Chondrocyte (in vitro differentiated cells): ENCODE measurements at regions not wholly inside any gene's neighbourhood (a gene's known extent, or its start where the extent isn't known, plus 50 kb on each side); places are given as distances from the start of the nearest gene placed in this dataset.

Experiments
- DNase-seq: peaks from one replicate; pipeline ENCODE4 v3.0.0; 2021; ENCODE audit warnings: mixed read lengths, low spot score
- H3K27ac Mint-ChIP-seq: one replicate; pipeline ENCODE4 v1.8.0; 2021; ENCODE audit warnings: mild to moderate bottlenecking, moderate library complexity, mixed read lengths; ENCODE audit not compliant: unreplicated experiment
- H3K27me3 Mint-ChIP-seq: 2 replicates; pipeline ENCODE4 v1.8.0; 2021; ENCODE audit warnings: low read depth, mixed read lengths
- H3K36me3 Mint-ChIP-seq: 2 replicates; pipeline ENCODE4 v1.8.0; 2021; ENCODE audit warnings: low read depth, mixed read lengths
- H3K4me1 Mint-ChIP-seq: 2 replicates; pipeline ENCODE4 v1.8.0; 2021; ENCODE audit warnings: low read depth, mild to moderate bottlenecking, mixed read lengths
- H3K4me3 Mint-ChIP-seq: one replicate; pipeline ENCODE4 v1.8.0; 2021; ENCODE audit warnings: mild to moderate bottlenecking, moderate library complexity, mixed read lengths; ENCODE audit not compliant: unreplicated experiment
- H3K9me3 Mint-ChIP-seq: 2 replicates; pipeline ENCODE4 v1.8.0; 2021; ENCODE audit warnings: low read depth, mixed read lengths
- TF ChIP-seq, protein P1 (sequence below): fragments of 200-600 bp; sonication (generic); IDR thresholded peaks from 2 replicates; pipeline ENCODE4 v1.5.0; 2021; ENCODE audit warnings: antibody characterized with exemption, mild to moderate bottlenecking, moderate library complexity

DNA sequence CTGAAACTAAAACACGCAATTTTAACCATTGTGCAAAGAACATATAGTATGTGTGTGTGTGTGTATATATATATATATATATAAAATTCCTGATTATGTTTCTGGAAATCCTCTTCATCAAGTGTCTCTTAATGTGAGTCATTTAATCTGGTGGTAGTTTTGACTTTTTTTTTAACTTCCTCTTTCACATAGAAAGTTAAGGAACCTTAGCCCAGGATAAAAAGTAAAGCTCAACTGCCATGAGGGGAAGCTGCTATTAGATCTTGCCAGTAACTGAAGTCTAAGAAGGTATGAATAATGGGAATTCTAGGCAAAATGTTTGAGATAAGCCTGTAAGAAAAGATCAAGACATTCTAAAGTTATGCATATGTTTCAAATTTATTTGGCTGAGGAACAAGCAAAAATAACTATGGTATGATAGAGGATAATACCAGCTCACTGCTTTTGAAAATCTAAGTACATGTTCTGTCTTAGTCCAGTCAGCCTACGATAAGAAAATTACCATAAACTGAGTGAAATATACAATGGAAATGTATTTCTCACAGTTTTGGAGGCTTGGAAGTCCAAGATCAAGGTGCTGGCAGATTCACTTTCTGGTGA lies 757.0 kb downstream of the TRAM1L1 start:
- H3K36me3 Mint-ChIP-seq: no peaks in the 10 kb centered on the region
- peaks cover 2% of the 10 kb centered on the region for H3K27me3 Mint-ChIP-seq
- no peaks in the 10 kb centered on the region for H3K4me1 Mint-ChIP-seq
- TF ChIP-seq, protein P1, sequence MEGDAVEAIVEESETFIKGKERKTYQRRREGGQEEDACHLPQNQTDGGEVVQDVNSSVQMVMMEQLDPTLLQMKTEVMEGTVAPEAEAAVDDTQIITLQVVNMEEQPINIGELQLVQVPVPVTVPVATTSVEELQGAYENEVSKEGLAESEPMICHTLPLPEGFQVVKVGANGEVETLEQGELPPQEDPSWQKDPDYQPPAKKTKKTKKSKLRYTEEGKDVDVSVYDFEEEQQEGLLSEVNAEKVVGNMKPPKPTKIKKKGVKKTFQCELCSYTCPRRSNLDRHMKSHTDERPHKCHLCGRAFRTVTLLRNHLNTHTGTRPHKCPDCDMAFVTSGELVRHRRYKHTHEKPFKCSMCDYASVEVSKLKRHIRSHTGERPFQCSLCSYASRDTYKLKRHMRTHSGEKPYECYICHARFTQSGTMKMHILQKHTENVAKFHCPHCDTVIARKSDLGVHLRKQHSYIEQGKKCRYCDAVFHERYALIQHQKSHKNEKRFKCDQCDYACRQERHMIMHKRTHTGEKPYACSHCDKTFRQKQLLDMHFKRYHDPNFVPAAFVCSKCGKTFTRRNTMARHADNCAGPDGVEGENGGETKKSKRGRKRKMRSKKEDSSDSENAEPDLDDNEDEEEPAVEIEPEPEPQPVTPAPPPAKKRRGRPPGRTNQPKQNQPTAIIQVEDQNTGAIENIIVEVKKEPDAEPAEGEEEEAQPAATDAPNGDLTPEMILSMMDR: no peak
- no peak overlapping the region for H3K27ac Mint-ChIP-seq
- no peak overlapping the region for H3K4me3 Mint-ChIP-seq
- H3K9me3 Mint-ChIP-seq: no peaks in the 10 kb centered on the region
- no peak for DNase-seq

DNA sequence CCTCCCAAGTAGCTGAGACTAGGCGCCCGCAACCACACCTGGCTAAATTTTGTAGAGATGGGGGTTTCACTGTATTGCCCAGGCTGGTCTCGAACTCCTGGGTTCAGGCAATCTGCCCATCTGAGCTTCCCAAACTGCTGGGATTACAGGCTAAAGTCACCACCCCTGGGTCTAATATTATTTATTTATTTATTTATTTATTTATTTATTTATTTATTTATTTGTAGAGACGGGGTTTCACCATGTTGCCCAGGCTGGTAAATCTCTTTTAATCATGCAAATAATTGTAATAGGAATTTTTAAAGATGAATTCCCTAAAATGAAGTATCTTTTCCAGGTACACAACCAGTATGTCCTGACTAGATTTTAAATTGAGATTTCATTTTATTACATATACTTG lies 761.8 kb downstream of the TRAM1L1 start:
- TF ChIP-seq, protein P1: no peak
- H3K27me3 Mint-ChIP-seq: peaks cover 2% of the 10 kb centered on the region

DNA sequence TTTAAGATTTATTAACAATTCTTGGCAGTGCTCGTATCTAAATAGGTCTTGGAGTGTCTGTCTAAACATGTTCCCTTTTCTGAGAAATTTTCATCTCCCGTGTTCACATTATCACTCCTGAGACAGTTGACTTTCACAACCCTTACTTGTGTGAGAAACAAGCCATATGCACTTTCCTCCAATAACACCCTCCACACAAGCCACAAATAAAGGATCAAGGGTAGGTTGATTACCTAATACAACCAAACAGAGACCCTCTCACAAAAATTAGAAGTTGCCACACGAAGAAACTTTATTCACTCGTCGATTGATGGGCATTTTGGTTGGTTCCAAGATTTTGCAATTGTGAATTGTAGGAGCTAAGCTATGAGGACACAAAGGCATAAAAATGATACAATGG lies 763.9 kb downstream of the TRAM1L1 start:
- DNase-seq: no peak
- no peak overlapping the region for H3K27ac Mint-ChIP-seq
- no peaks in the 10 kb centered on the region for H3K36me3 Mint-ChIP-seq
- no peaks in the 10 kb centered on the region for H3K4me1 Mint-ChIP-seq
- TF ChIP-seq, protein P1: no peak
- no peak overlapping the region for H3K4me3 Mint-ChIP-seq
- H3K27me3 Mint-ChIP-seq: peaks cover 2% of the 10 kb centered on the region
- no peaks in the 10 kb centered on the region for H3K9me3 Mint-ChIP-seq

More for the DNA sequence above, 761.8 kb downstream of the TRAM1L1 start:
- Mint-ChIP-seq H3K36me3 (no peaks in the 10 kb centered on the region), H3K4me1 (no peaks in the 10 kb centered on the region), H3K27ac (no peak overlapping the region), H3K4me3 (no peak overlapping the region), H3K9me3 (no peaks in the 10 kb centered on the region)
- DNase-seq: peak; percentile 29

DNA sequence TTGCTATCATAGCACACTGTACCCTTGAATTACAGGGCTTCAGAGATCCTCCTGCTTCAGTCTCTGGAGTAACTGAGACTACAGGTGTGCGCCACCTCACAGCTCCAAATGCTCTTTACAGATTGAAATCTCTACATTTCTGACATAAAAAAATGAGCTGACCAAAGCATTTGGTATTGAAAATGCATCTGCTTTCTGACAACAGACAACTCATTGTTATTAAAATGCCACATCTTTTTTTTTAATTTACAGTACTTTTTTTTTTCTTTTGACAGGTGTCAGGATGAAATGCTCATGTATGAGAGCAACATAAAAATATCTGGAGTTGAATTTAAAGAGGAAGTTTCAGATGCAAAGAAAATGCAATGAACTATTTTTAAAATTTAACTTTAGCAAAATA lies 764.5 kb downstream of the TRAM1L1 start:
- no peak overlapping the region for H3K27ac Mint-ChIP-seq
- TF ChIP-seq, protein P1: no peak
- no peak for DNase-seq
- no peaks in the 10 kb centered on the region for H3K9me3 Mint-ChIP-seq
- no peak overlapping the region for H3K4me3 Mint-ChIP-seq
- H3K36me3 Mint-ChIP-seq: no peaks in the 10 kb centered on the region
- H3K4me1 Mint-ChIP-seq: no peaks in the 10 kb centered on the region
- H3K27me3 Mint-ChIP-seq: peaks cover 2% of the 10 kb centered on the region

DNA sequence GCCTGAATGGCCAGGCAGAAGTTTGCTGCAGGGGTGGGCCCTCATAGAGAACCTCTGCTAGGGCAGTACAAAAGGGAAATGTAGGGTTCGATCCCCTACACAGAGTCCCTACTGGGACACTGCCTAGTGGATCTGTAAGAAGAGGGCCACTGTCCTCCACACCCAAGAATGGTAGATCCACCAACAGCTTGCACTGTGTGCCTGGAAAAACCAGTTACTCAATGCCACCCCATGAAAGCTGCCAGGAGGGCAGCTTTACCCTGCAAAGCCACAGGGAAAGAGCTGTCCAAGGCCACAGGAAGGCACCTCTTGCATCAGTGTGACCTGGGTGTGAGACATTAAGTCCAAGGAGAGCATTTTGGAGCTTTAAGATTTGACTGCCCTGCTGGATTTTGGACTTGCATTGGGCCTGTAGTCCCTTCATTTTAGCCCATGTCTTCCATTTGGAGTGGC lies 781.6 kb downstream of the TRAM1L1 start:
- Mint-ChIP-seq H3K4me3 (no peak overlapping the region), H3K36me3 (no peaks in the 10 kb centered on the region), H3K27me3 (no peaks in the 10 kb centered on the region), H3K27ac (no peak overlapping the region), H3K9me3 (no peaks in the 10 kb centered on the region), H3K4me1 (no peaks in the 10 kb centered on the region)
- TF ChIP-seq, protein P1: no peak
- no peak for DNase-seq
